ENCODE measurements at regions not wholly inside any gene's neighbourhood (a gene's known extent, or its start where the extent isn't known, plus 50 kb on each side); places are given as distances from the start of the nearest gene placed in this dataset.
"Not testable (repeated sequence)": the region's sequence is repeated elsewhere in the genome, so short reads cannot be mapped to it uniquely, and the experiment has no call there.

DNA sequence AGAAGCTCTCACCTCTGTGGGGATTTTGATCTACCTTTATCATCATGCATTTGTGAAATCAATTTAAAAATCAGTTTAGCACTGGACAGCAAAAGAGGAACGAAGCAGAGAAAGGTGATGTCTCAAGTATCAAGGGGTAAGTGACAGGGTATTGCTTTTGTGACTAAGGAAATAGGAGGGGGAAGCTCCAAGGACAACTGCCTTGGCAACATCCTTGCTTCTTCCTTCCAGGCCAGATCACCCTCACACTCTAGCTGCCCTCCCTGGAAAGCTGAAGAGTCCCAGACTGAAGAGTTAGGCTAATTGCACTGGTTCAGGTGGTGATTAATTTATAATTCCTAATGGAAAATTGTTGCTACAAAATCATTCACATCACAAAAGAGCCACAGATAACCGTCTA is 859.1 kb upstream of the ACVR2A start:
- TF ChIP-seq, protein P1, sequence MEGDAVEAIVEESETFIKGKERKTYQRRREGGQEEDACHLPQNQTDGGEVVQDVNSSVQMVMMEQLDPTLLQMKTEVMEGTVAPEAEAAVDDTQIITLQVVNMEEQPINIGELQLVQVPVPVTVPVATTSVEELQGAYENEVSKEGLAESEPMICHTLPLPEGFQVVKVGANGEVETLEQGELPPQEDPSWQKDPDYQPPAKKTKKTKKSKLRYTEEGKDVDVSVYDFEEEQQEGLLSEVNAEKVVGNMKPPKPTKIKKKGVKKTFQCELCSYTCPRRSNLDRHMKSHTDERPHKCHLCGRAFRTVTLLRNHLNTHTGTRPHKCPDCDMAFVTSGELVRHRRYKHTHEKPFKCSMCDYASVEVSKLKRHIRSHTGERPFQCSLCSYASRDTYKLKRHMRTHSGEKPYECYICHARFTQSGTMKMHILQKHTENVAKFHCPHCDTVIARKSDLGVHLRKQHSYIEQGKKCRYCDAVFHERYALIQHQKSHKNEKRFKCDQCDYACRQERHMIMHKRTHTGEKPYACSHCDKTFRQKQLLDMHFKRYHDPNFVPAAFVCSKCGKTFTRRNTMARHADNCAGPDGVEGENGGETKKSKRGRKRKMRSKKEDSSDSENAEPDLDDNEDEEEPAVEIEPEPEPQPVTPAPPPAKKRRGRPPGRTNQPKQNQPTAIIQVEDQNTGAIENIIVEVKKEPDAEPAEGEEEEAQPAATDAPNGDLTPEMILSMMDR (IDR thresholded peaks at IDR 0.05; ENCODE audit: extremely low read depth, insufficient read depth, missing control alignments) = no peak
- no peak for DNase-seq (ENCODE audit: low spot score)
- in situ Hi-C loops (cut with MboI; ENCODE audit: low pct_unique_long_range_greater_than_20kb, low sequenced_read_pairs, unreplicated experiment) = no loop called here

DNA sequence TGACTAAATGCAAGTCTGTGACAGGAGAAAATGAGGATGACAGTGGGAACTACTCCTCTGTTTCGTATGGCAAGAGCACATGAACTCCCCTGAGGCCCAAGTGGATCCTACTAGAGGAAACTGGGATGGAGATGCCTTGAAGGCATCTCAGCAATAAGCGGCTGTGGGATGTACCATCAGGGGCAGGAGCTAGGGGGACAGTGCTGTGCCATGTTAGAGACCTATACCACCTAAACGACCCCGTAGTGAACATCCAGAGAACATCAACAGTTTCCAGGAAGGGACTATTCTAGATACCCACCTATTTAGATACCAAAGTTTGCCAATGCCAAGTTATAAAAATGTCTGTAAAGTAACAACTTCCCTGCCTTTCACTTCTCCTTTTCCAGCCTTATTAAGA is 860.8 kb upstream of the ACVR2A start:
- TF ChIP-seq, protein P1 (IDR thresholded peaks at IDR 0.05; ENCODE audit: extremely low read depth, insufficient read depth, missing control alignments) = no peak
- DNase-seq (ENCODE audit: low spot score) = no peak
- in situ Hi-C loops (cut with MboI; ENCODE audit: low pct_unique_long_range_greater_than_20kb, low sequenced_read_pairs, unreplicated experiment) = no loop called here

DNA sequence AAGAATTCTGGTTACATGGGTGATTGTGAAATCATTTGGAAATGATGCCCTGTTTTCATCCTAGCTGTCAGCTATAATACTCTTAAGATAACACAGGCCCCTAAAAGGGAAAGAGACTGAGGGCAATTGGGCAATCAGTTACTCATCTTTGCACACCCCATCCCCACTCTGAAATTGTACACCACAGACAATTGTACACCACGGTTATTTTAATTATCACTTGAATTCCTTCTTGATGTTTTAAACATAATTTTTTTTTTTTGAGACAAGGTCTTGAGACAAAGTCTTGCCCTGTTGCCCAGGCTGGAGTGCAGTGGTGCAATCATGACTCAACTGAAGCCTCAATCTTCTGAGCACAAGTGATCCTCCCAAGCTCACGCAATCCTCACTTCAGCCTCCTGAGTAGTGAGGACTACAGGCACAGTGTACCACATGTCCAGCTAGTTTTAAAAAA is 862.4 kb upstream of the ACVR2A start:
- TF ChIP-seq, protein P1 (IDR thresholded peaks at IDR 0.05; ENCODE audit: extremely low read depth, insufficient read depth, missing control alignments) = no peak
- in situ Hi-C loops (cut with MboI; ENCODE audit: low pct_unique_long_range_greater_than_20kb, low sequenced_read_pairs, unreplicated experiment) = no loop called here
- no peak for DNase-seq (ENCODE audit: low spot score)

DNA sequence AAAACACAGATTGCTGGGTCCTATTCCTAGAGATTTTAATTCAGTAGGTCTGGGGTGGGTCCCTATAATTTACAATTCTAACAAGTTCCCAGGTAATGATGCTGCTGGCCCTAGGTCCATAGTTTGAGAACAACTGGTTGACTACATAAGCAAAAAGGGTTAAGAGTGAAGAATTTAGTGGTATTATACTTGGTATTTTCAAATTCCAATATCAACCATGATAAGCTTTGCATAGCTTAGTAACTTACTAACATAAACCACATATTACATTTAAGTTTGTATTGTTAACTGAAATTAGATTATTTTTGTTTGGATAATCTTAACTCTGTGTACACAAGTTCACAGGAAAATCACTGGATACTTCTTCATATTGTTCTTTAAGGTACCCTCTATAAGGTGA is 862.9 kb upstream of the ACVR2A start:
- in situ Hi-C loops (cut with MboI; ENCODE audit: low pct_unique_long_range_greater_than_20kb, low sequenced_read_pairs, unreplicated experiment) = no loop called here
- TF ChIP-seq, protein P1 (IDR thresholded peaks at IDR 0.05; ENCODE audit: extremely low read depth, insufficient read depth, missing control alignments) = no peak
- no peak for DNase-seq (ENCODE audit: low spot score)

DNA sequence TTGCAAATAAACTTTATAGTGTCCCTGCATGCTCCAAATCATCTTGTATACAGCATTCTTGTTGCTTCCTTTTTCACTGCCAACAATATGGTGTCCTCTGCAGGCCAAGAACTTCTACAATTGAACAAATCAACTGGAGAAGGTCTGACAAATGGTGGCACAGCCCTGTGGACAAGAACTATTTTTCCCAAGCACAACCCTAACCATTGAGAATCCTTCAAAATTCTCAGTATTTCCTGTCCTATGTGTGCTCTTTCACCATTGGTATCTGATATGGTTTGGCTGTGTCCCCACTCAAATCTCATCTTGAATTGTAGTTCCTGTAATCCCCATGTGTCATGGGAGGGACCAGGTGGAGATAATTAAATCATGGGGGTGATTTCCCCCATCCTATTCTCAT is 865.1 kb upstream of the ACVR2A start:
- TF ChIP-seq, protein P1 (IDR thresholded peaks at IDR 0.05; ENCODE audit: extremely low read depth, insufficient read depth, missing control alignments) = no peak
- in situ Hi-C loops (cut with MboI; ENCODE audit: low pct_unique_long_range_greater_than_20kb, low sequenced_read_pairs, unreplicated experiment) = no loop called here
- no peak for DNase-seq (ENCODE audit: low spot score)

DNA sequence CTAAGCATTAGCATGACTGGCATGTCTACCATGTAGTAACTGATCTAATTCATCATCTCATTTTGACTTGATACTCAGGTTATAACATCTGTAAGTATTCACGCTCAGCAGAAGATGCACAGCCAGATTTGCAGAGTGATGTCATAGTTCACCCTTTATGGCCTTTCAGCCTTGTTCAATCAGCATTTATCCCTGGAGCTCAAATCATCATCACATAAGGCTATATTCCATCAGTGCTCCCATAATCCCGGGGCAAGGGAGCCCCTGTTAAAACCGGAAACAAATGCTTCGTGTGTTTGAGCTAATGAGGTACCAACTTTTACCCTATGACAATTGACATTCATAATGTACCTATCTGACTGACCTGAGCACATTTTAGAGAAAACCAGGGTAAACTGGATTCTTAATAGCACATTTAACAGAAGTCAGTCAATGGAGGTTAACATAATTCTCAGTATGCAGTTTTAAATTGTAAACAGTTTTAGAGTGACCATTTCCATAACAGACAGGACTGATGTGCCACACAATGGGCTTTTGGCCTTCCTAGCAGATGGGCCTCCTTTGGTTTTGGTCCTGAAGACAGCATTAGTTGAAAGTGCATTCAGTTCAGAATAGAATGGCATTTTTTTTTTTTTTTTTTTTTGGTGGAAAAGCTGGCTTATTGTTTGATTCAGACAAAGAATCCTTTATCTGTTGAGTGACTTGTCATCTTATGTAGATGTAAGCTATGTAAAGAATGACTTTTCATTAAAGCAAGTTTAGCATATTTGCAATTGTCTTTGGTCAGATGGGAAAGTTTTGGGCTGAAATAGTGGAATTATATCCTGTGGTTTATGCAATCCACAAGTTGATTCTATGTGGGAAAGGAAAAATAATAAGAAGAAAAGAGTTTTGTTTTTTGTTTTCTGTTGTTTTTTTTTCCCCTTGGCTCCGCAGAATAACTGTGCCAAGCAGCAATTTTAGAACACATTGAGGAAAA is 866.0 kb upstream of the ACVR2A start:
- in situ Hi-C loops (cut with MboI; ENCODE audit: low pct_unique_long_range_greater_than_20kb, low sequenced_read_pairs, unreplicated experiment) = no loop called here

DNA sequence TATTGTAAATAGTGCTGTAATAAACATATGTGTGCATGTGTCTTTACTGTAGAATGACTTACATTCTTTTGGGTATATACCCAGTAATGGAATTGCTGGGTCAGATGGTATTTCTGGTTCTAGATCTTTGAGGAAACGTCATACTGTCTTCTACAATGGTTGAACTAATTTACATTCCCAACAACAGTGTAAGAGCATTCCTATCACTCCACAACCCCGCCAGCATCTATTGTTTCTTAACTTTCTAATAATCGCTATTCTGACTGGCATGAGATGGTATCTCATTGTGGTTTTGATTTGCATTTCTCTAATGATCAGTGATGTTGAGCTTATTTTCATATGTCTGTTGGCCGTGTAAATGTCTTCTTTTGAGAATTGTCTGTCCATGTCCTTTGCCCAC is 873.8 kb upstream of the ACVR2A start:
- in situ Hi-C loops (cut with MboI; ENCODE audit: low pct_unique_long_range_greater_than_20kb, low sequenced_read_pairs, unreplicated experiment); DNase-seq (ENCODE audit: low spot score): not testable (repeated sequence)

More for the DNA sequence above, 866.0 kb upstream of the ACVR2A start:
- no peak for DNase-seq (ENCODE audit: low spot score)
- TF ChIP-seq, protein P1 (IDR thresholded peaks at IDR 0.05; ENCODE audit: extremely low read depth, insufficient read depth, missing control alignments) = no peak

DNA sequence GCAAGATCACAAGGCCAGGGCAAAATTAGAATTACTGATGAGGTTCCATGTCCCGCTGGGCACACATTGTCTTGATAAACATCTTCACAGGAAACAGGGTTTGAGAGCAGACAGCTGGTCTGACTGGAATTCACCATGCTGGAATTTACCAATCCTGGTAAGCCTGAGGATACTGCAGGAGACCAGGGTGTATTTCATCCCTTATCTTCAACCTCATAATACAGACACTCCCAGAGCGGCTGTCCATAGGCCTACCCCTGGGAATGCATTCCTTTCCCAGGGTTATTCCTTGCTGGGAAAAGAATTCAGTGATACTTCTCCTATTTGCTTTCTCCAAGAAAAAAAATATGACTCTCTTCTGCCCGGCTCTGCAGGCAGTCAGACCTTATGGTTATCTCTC is 875.1 kb upstream of the ACVR2A start:
- DNase-seq (ENCODE audit: low spot score); in situ Hi-C loops (cut with MboI; ENCODE audit: low pct_unique_long_range_greater_than_20kb, low sequenced_read_pairs, unreplicated experiment): not testable (repeated sequence)

All from GM13977 (cell line).